ENCODE measurements at regions not wholly inside any gene's neighbourhood (a gene's known extent, or its start where the extent isn't known, plus 50 kb on each side); places are given as distances from the start of the nearest gene placed in this dataset.

- no peak for DNase-seq
Measured at GRCh38 chr6:138550346-138550767, 51.1 kb upstream of the NHSL1 start.

DNA sequence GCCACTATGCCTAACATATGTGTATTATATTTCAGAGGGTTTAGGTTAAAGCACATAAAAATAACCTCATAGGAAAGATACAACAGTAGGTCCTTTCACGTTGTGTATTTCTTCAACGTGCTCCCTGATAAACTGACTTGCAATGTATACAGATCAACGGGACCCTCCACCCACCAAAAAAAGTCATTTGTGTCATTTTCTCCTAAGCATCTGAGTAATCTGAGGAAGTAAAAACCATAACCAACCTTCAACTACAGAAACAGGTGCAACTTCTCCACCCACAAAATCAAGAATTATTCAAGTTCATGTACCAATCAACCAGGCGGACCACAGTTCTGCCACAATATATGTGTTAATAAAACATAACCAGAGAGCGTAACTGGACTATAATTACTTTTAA lies 54.9 kb upstream of the NHSL1 start:
- no peak for DNase-seq

DNA sequence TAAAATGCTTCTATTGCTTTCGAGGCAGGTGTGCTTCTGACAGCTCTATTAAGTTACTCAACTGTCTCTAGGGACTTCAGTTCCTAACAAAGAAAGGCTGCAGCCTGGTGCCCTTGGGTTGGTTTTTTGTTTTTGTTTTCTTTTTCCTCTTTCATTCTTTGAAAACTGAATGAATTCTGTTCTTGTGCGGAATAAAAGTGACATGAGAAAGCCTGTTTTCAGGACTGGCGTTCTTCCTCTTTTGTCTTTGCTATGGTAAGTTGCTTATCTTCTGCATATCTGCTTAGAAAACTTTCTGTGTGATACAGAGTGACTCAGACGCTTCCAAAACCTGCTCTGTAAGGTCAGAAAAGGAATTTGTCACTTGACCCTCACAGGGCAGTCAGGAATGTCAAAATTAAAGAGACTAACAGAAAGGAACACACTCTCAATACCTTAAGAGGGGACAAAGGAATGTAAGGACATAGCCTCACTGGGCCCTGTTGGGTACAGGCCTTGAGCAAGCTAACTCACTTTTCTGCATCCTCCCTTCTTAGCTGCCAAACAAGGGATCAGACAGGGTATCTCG lies 56.2 kb upstream of the NHSL1 start:
- no peak for DNase-seq

- DNase-seq: no peak
Measured at GRCh38 chr6:138557147-138557546, 57.9 kb upstream of the NHSL1 start.

DNA sequence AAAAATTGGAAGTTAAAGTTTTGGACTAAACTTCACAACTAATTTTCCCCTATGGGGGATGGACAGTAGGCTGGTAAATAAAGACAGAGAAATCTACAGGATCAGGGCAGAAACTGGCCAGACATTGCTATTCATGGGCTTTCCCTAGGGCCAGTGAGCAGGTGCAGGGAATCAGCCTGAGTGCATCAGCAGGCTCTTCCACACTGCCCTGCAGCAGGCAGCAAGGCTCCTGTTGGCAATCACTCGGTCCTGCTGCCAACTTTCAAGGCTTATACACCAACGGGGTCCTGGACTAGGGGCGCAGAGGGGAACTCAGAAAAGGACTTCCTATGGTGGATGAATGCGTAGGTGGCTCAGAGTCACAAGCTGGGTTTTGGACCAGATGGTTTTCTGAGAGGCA lies 59.8 kb upstream of the NHSL1 start:
- DNase-seq: no peak

DNA sequence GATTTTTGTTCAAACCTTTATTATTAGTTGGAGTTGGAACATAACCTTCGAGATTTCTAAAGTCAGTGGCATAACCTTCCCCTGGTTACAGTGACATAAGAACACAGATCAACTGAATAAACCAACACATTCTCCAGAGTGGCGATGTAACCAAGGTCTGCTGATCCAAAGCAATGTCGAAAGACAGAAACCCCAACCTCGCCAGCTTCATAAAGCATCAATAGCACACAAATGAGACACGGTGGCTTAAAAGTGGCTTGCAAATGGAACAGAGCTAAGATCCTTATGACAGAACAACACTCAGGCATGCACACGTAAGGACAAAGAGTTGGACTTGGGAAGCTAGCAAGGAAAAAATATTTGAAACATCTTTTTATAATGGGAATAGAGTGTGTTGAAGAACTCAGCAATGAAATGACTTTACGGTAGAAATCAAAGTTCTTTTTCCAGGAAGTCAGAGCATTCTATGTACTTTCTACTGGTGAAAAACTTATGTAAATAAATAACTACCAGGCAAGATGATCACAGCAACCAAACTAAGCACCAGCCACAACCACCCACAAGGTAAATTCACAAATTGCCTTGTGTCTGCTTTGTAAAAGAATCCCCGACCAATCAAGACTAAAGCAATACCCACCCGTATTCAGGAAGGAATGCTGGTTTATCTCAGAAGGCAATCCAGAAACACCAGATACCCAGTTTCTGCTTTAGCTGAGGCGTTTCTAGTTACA lies 61.0 kb upstream of the NHSL1 start:
- no peak for DNase-seq

- no peak for DNase-seq
Measured at GRCh38 chr6:138562691-138563090, 63.4 kb upstream of the NHSL1 start.

DNA sequence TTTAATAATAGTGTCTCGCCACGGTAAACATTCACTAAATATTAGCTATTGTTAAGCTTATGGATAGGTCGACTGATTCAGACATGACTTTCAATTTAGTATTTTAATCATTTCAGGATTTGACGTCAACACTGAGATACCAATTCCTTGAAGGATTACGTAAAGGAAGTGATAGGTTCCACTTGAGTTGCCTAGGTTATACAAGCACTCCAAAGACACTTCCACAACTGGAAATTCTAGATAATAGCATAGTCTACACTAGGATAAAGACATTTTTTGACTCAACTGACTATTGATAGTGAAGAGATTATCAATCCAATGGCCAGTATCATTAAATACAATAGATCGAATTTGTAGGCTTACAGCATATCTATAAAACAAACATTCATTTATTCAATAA lies 63.9 kb upstream of the NHSL1 start:
- no peak for DNase-seq

GRCh38 chr6:138563650-138564049 lies 64.4 kb upstream of the NHSL1 start:
- no peak for DNase-seq

DNA sequence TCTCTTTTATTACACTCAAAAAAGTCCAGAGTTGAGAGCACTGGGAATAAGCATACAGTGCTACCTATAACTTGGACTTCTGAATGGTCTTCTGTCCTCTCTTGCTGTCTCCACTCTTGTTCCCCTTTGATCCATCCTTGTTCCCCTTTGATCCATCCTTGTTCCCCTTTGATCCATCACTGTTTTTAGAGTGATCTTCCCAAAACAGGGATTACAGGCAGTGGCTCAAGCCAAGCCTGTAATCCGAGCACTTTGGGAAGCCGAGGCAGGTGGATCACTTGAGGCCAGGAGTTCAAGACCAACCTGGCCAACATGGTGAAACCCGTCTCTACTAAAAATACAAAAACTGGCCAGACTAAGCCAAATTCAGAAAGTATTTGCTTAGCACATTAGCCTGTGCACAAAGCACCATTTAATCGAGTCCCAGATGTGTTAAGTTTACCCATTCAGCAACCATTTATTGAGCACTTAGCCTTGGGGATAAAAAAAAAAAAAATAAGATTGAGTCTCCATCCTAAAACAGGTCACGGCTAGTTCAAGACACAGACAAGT lies 65.0 kb upstream of the NHSL1 start:
- DNase-seq: no peak

- DNase-seq: no peak
Measured at GRCh38 chr6:138567052-138567451, 67.8 kb upstream of the NHSL1 start.

DNA sequence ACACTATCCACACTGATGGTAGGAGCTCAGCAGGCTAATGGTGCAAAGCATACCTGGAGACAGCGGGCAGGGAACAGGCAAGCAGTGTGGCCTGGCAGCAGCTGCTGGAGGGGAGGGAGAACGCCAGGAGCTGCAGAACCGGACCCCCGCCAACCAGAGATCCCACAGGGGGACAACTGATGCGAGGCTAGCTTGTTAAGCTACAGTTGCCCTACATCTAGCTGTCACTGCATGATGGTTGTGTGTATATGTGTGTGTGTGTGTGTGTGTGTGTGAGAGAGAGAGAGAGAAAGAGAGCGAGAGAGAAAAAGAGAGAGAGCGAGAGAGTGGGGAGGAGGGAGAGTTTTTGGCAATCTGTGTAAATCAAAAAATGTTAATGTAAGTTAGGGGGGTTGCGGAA lies 69.7 kb upstream of the NHSL1 start:
- DNase-seq: no peak

GRCh38 chr6:138569554-138569953 lies 70.3 kb upstream of the NHSL1 start:
- DNase-seq: no peak

DNA sequence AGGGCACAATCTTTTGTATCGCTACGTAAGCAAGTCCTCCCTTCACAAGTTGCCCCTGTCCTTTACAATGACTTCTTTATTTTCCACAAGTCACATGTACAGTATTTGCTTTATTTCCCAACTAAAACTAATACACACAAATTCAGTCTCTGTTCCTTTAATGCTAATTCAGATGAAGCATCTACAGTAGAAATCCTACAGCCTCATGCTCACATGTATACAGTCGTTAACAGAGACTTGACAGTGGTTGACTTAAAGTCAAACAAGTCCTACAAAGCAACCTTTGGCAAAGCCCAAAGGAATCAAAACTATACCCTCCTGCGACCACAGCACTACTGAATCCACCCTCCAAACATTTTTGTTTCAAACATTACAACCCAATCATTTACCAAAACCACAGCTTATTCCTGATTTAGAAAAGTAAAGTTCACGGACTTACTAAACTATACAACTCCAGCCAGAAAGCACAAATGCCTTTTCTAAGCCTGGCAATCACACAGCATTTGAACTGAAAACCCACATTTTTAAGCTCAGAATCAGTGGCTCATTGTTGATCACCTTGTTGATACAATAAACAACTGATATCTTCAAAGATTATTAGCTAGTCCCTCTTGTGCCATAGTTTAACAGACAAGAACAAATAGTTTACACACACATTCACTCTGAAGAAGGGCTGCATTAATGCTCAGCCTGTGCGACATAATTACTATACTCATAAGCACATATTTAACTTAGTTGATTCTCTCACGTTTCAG lies 70.9 kb upstream of the NHSL1 start:
- DNase-seq: no peak

DNA sequence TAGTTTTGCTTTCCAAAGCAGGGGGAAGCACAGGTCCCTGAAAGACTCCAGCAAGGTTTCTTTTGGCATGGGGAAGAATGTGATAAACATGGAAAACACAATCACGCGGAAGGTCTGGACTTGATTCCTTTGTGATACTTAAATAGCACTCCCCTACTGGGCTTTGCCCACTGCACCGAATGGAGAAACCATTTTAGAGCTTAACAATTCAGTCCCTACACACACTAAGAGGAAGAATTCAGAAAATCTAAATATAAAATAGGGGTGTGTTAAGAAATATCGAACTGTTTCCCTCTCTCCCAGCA lies 71.4 kb upstream of the NHSL1 start:
- no peak for DNase-seq

- no peak for DNase-seq
Measured at GRCh38 chr6:138571181-138571580, 71.9 kb upstream of the NHSL1 start.

- no peak for DNase-seq
Measured at GRCh38 chr6:138571585-138572166, 72.4 kb upstream of the NHSL1 start.

- peak; percentile 80 for DNase-seq
Measured at GRCh38 chr6:138572167-138572875, 73.0 kb upstream of the NHSL1 start.

- DNase-seq: no peak
Measured at GRCh38 chr6:138572885-138573284, 73.6 kb upstream of the NHSL1 start.

GRCh38 chr6:138575257-138575656 lies 76.0 kb upstream of the NHSL1 start:
- DNase-seq: no peak

DNA sequence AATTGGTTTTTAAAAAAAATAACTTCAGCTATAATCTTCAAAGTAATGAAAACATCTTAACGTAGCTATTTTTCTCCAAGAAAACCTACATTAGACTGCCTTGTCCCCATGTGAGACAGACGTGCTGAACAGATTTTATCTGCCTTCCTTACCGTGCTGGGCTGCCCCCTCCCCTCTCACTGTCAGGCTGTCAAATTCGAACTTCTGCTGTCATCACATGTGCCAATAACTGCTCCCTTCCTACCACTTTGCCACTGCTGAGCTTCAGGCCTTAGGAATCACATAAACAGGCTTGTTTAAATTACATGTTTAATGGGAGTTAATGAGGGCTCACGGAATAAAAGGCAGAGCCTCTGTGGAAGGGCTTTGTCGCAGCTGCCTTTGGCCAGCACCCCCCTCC lies 77.0 kb upstream of the NHSL1 start:
- no peak for DNase-seq

- DNase-seq: no peak
Measured at GRCh38 chr6:138577151-138577915, 78.0 kb upstream of the NHSL1 start.

Data from hindlimb muscle (tissue), 1 donor.